Tibial nerve (tissue), 4 donors: ENCODE measurements at regions not wholly inside any gene's neighbourhood (a gene's known extent, or its start where the extent isn't known, plus 50 kb on each side); places are given as distances from the start of the nearest gene placed in this dataset.
"Not testable (repeated sequence)": the region's sequence is repeated elsewhere in the genome, so short reads cannot be mapped to it uniquely, and the experiment has no call there.

Experiments
- EP300 ChIP-seq, 2 donors: sonication (generic); formaldehyde crosslinking; IDR thresholded peaks; one replicate each; pipeline ENCODE4 v1.6.1; 2017; ENCODE audit warnings: antibody characterized with exemption in 2 of 2, mild to moderate bottlenecking in 1 of 2
- POLR2A ChIP-seq, 2 donors: fragments of 450-650 bp; IDR thresholded peaks; one replicate each; pipeline ENCODE4 v1.6.1; 2017; ENCODE audit warnings: antibody characterized with exemption in 2 of 2, mild to moderate bottlenecking in 2 of 2, moderate library complexity in 2 of 2
- TF ChIP-seq, protein P1 (sequence below), 5 experiments: fragments of 200-600 bp in 3 of 5; fragments of 450-650 bp in 2 of 5; sonication (generic) in 3 of 5; IDR thresholded peaks; one replicate each; pipeline ENCODE4 v1.5.1; 2016 to 2019; ENCODE audit warnings: antibody characterized with exemption in 5 of 5, mild to moderate bottlenecking in 3 of 5, moderate library complexity in 2 of 5

DNA sequence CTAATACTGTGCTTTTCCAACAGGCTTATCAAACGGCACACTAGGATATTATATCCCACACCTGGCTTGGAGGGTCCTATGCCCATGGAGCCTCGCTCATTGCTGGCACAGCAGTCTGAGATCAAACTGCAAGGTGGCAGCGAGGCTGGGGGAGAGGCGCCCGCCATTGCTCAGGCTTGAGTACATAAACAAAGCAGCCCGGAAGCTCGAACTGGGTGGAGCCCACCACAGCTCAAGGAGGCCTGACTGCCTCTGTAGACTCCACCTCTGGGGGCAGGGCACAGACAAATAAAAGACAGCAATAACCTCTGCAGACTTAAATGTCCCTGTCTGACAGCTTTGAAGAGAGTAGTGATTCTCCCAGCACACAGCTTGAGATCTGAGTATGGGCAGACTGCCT lies 128.0 kb upstream of the CAV2 start:
- TF ChIP-seq, protein P1, sequence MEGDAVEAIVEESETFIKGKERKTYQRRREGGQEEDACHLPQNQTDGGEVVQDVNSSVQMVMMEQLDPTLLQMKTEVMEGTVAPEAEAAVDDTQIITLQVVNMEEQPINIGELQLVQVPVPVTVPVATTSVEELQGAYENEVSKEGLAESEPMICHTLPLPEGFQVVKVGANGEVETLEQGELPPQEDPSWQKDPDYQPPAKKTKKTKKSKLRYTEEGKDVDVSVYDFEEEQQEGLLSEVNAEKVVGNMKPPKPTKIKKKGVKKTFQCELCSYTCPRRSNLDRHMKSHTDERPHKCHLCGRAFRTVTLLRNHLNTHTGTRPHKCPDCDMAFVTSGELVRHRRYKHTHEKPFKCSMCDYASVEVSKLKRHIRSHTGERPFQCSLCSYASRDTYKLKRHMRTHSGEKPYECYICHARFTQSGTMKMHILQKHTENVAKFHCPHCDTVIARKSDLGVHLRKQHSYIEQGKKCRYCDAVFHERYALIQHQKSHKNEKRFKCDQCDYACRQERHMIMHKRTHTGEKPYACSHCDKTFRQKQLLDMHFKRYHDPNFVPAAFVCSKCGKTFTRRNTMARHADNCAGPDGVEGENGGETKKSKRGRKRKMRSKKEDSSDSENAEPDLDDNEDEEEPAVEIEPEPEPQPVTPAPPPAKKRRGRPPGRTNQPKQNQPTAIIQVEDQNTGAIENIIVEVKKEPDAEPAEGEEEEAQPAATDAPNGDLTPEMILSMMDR (IDR thresholded peaks at IDR 0.05): not testable (repeated sequence)
- TF ChIP-seq EP300, POLR2A (IDR thresholded peaks at IDR 0.05): not testable (repeated sequence)
